Trophoblast cell (in vitro differentiated cells and primary cell): ENCODE measurements at regions not wholly inside any gene's neighbourhood (a gene's known extent, or its start where the extent isn't known, plus 50 kb on each side); places are given as distances from the start of the nearest gene placed in this dataset.

Experiments
- DNase-seq, 2 donors: peaks; one replicate each; pipeline ENCODE4 v3.0.0-alpha.2; 2016
- H2AFZ ChIP-seq: 2 replicates; pipeline ENCODE4 v1.6.1; 2013; ENCODE audit warnings: low read length, moderate library complexity, mild to moderate bottlenecking; ENCODE audit not compliant: insufficient read depth, poor library complexity
- H2AK5ac ChIP-seq: 2 replicates; pipeline ENCODE4 v1.6.1; 2013; ENCODE audit warnings: mild to moderate bottlenecking, low read length
- H2BK120ac ChIP-seq: 2 replicates; pipeline ENCODE4 v1.6.1; 2013; ENCODE audit warnings: low read length, mild to moderate bottlenecking, moderate library complexity; ENCODE audit not compliant: insufficient read depth, poor library complexity
- H2BK12ac ChIP-seq: 2 replicates; pipeline ENCODE4 v1.6.1; 2013; ENCODE audit warnings: mild to moderate bottlenecking, low read length, moderate library complexity
- H2BK5ac ChIP-seq: 2 replicates; pipeline ENCODE4 v1.6.1; 2013; ENCODE audit warnings: low read length, low read depth, moderate library complexity, mild to moderate bottlenecking; ENCODE audit not compliant: poor library complexity
- H3K14ac ChIP-seq: 2 replicates; pipeline ENCODE4 v1.6.1; 2013; ENCODE audit warnings: mild to moderate bottlenecking, low read length
- H3K18ac ChIP-seq: 2 replicates; pipeline ENCODE4 v1.6.1; 2013; ENCODE audit warnings: mild to moderate bottlenecking, low read length
- H3K23ac ChIP-seq: 2 replicates; pipeline ENCODE4 v1.6.1; 2013; ENCODE audit warnings: low read length
- H3K27ac ChIP-seq: 2 replicates; pipeline ENCODE4 v1.5.1; 2013; ENCODE audit warnings: low read depth, mild to moderate bottlenecking, inconsistent platforms, low read length, moderate library complexity
- H3K27me3 ChIP-seq: 2 replicates; pipeline ENCODE4 v1.6.1; 2013; ENCODE audit warnings: inconsistent platforms, mild to moderate bottlenecking, low read length, moderate library complexity; ENCODE audit not compliant: insufficient read depth
- H3K36me3 ChIP-seq, 2 experiments: 1 replicate in 1 of 2; 2 replicates in 1 of 2; pipeline ENCODE4 v1.6.1; 2013; ENCODE audit warnings: low read length in 2 of 2, mild to moderate bottlenecking in 2 of 2, moderate library complexity in 1 of 2; ENCODE audit not compliant: insufficient read depth in 2 of 2, control insufficient read depth in 1 of 2
- H3K4ac ChIP-seq: 2 replicates; pipeline ENCODE4 v1.6.1; 2013; ENCODE audit warnings: low read depth, mild to moderate bottlenecking, low read length, moderate library complexity
- H3K4me1 ChIP-seq, 2 experiments: 1 replicate in 1 of 2; 2 replicates in 1 of 2; pipeline ENCODE4 v1.6.1; 2013; ENCODE audit warnings: low read length in 2 of 2, mild to moderate bottlenecking in 2 of 2, moderate library complexity in 1 of 2; ENCODE audit not compliant: insufficient read depth in 2 of 2, control insufficient read depth in 1 of 2
- H3K4me2 ChIP-seq: 2 replicates; pipeline ENCODE4 v1.6.1; 2013; ENCODE audit warnings: inconsistent platforms, mild to moderate bottlenecking, low read length, moderate library complexity
- H3K4me3 ChIP-seq: 2 replicates; pipeline ENCODE4 v1.5.1; 2013; ENCODE audit warnings: mild to moderate bottlenecking, low read depth, low read length, inconsistent platforms
- H3K79me1 ChIP-seq: one replicate; pipeline ENCODE4 v1.6.1; 2013; ENCODE audit warnings: low read length
- H3K79me2 ChIP-seq: 2 replicates; pipeline ENCODE4 v1.6.1; 2013; ENCODE audit warnings: low read length, mild to moderate bottlenecking; ENCODE audit not compliant: control insufficient read depth, insufficient read depth, poor library complexity
- H3K9ac ChIP-seq: 2 replicates; pipeline ENCODE4 v1.6.1; 2013; ENCODE audit warnings: mild to moderate bottlenecking, low read length
- H3K9me3 ChIP-seq: 2 replicates; pipeline ENCODE4 v1.6.1; 2013; ENCODE audit warnings: low read depth, mild to moderate bottlenecking, control low read depth, inconsistent platforms, low read length; ENCODE audit not compliant: insufficient read depth
- H4K12ac ChIP-seq: 2 replicates; pipeline ENCODE4 v1.6.1; 2013; ENCODE audit warnings: low read depth, mild to moderate bottlenecking, low read length, moderate library complexity
- H4K8ac ChIP-seq: 2 replicates; pipeline ENCODE4 v1.6.1; 2013; ENCODE audit warnings: low read depth, mild to moderate bottlenecking, low read length, moderate library complexity
- H4K91ac ChIP-seq: one replicate; pipeline ENCODE4 v1.6.1; 2013; ENCODE audit warnings: low read depth, mild to moderate bottlenecking, low read length, moderate library complexity
- WGBS: extraction: QIAGEN DNeasy Blood & Tissue Kit; methylation state at CpG from one replicate; pipeline ENCODE4 v1.1.7; 2013; ENCODE audit warnings: missing lambda C conversion rate; ENCODE audit not compliant: insufficient read length, insufficient coverage; ENCODE audit errors: extremely low coverage; 5-methylcytosine and 5-hydroxymethylcytosine counted together

GRCh38 chr18:55811925-55812324 is 223.9 kb upstream of the TCF4 start:
- no peaks in the 10 kb centered on the region for H3K9me3 ChIP-seq
- no peak overlapping the region for H2AK5ac ChIP-seq
- no peaks in the 10 kb centered on the region for H3K79me2 ChIP-seq
- WGBS = no CpG with 5 or more reads among the region's 3 CpGs
- no peak overlapping the region for H3K9ac ChIP-seq
- no peak overlapping the region for H2BK12ac ChIP-seq
- no peak overlapping the region for H2BK5ac ChIP-seq
- no peak overlapping the region for H4K91ac ChIP-seq
- H2BK120ac ChIP-seq = no peak overlapping the region
- H3K4me3 ChIP-seq = no peak overlapping the region
- no peak overlapping the region for H2AFZ ChIP-seq
- no peak overlapping the region for H3K27ac ChIP-seq
- H4K12ac ChIP-seq = no peak overlapping the region
- no peak overlapping the region for H3K14ac ChIP-seq
- H3K27me3 ChIP-seq = no peaks in the 10 kb centered on the region
- no peak for DNase-seq
- H3K4ac ChIP-seq = no peak overlapping the region
- no peaks in the 10 kb centered on the region for H3K4me1 ChIP-seq
- no peak overlapping the region for H3K18ac ChIP-seq
- no peak overlapping the region for H3K23ac ChIP-seq
- no peaks in the 10 kb centered on the region for H3K79me1 ChIP-seq
- H4K8ac ChIP-seq = no peak overlapping the region
- H3K36me3 ChIP-seq = no peaks in the 10 kb centered on the region
- no peak overlapping the region for H3K4me2 ChIP-seq

GRCh38 chr18:55805666-55806065 is 217.7 kb upstream of the TCF4 start:
- no peak overlapping the region for H2BK5ac ChIP-seq
- no peaks in the 10 kb centered on the region for H3K27me3 ChIP-seq
- no peaks in the 10 kb centered on the region for H3K36me3 ChIP-seq
- no peaks in the 10 kb centered on the region for H3K79me2 ChIP-seq
- H2AK5ac ChIP-seq = no peak overlapping the region
- no peak for DNase-seq
- H3K4ac ChIP-seq = no peak overlapping the region
- no peaks in the 10 kb centered on the region for H3K9me3 ChIP-seq
- no peak overlapping the region for H3K18ac ChIP-seq
- H4K91ac ChIP-seq = no peak overlapping the region
- no peak overlapping the region for H4K8ac ChIP-seq
- H3K9ac ChIP-seq = no peak overlapping the region
- H3K14ac ChIP-seq = no peak overlapping the region
- H3K27ac ChIP-seq = no peak overlapping the region
- no peak overlapping the region for H2AFZ ChIP-seq
- no peak overlapping the region for H3K4me2 ChIP-seq
- no peak overlapping the region for H3K23ac ChIP-seq
- no peak overlapping the region for H2BK120ac ChIP-seq
- no peak overlapping the region for H4K12ac ChIP-seq
- H3K4me1 ChIP-seq = no peaks in the 10 kb centered on the region
- no peak overlapping the region for H3K4me3 ChIP-seq
- H3K79me1 ChIP-seq = no peaks in the 10 kb centered on the region
- H2BK12ac ChIP-seq = no peak overlapping the region
- no CpG with 5 or more reads among the region's 3 CpGs for WGBS

- peak overlapping the region; percentile 0 for H4K91ac ChIP-seq
- no peak overlapping the region for H3K23ac ChIP-seq
- H2BK12ac ChIP-seq = peak overlapping the region; percentile 91
- H3K27ac ChIP-seq = no peak overlapping the region
- no peak overlapping the region for H3K9ac ChIP-seq
- DNase-seq = no peak
- H3K9me3 ChIP-seq = no peaks in the 10 kb centered on the region
- no peak overlapping the region for H3K4me3 ChIP-seq
- H3K79me2 ChIP-seq = no peaks in the 10 kb centered on the region
- peak overlapping the region; percentile 49 for H2BK5ac ChIP-seq
- no CpG with 5 or more reads among the region's 2 CpGs for WGBS
- no peaks in the 10 kb centered on the region for H3K27me3 ChIP-seq
- no peak overlapping the region for H2AFZ ChIP-seq
- H2AK5ac ChIP-seq = peak overlapping the region; percentile 89
- no peak overlapping the region for H4K8ac ChIP-seq
- no peak overlapping the region for H3K4ac ChIP-seq
- no peaks in the 10 kb centered on the region for H3K36me3 ChIP-seq
- H3K4me1 ChIP-seq = peaks cover 3 to 4% of the 10 kb centered on the region in 2 experiments
- peaks cover 16% of the 10 kb centered on the region for H3K79me1 ChIP-seq
- H3K4me2 ChIP-seq = no peak overlapping the region
- H2BK120ac ChIP-seq = no peak overlapping the region
- no peak overlapping the region for H3K14ac ChIP-seq
- no peak overlapping the region for H4K12ac ChIP-seq
- no peak overlapping the region for H3K18ac ChIP-seq
Observed at GRCh38 chr18:55795101-55795669, 207.2 kb upstream of the TCF4 start.

- no peak overlapping the region for H3K18ac ChIP-seq
- H3K4me3 ChIP-seq = no peak overlapping the region
- no peak for DNase-seq
- H2BK120ac ChIP-seq = no peak overlapping the region
- no peak overlapping the region for H3K27ac ChIP-seq
- no peak overlapping the region for H2AFZ ChIP-seq
- no peak overlapping the region for H4K12ac ChIP-seq
- WGBS = no CpG with 5 or more reads among the region's 8 CpGs
- H3K4me2 ChIP-seq = no peak overlapping the region
- H3K27me3 ChIP-seq = no peaks in the 10 kb centered on the region
- no peak overlapping the region for H3K9ac ChIP-seq
- H2BK5ac ChIP-seq = no peak overlapping the region
- H4K8ac ChIP-seq = peak overlapping the region; percentile 13
- no peaks in the 10 kb centered on the region for H3K9me3 ChIP-seq
- peak overlapping the region; percentile 15 for H2AK5ac ChIP-seq
- H3K14ac ChIP-seq = no peak overlapping the region
- no peak overlapping the region for H3K4ac ChIP-seq
- no peak overlapping the region for H3K23ac ChIP-seq
- peaks cover 22% of the 10 kb centered on the region for H3K79me1 ChIP-seq
- no peaks in the 10 kb centered on the region for H3K36me3 ChIP-seq
- peaks cover 1% of the 10 kb centered on the region for H3K79me2 ChIP-seq
- H3K4me1 ChIP-seq = peaks cover 3 to 8% of the 10 kb centered on the region in 2 experiments
- H2BK12ac ChIP-seq = peak overlapping the region; percentile 63
- H4K91ac ChIP-seq = peak overlapping the region; percentile 62
Observed at GRCh38 chr18:55794288-55795052, 206.5 kb upstream of the TCF4 start.
